PC-3 (cell line): ENCODE measurements at regions not wholly inside any gene's neighbourhood (a gene's known extent, or its start where the extent isn't known, plus 50 kb on each side); places are given as distances from the start of the nearest gene placed in this dataset.

Experiments used
- ATAC-seq: fragments of 200-7000 bp; cut with Tn5 transposase; 2 replicates; pipeline ENCODE4 v1.9.1; 2020; ENCODE audit warnings: mild to moderate bottlenecking, moderate library complexity
- BruUV-seq: library from RNA; stranded (reverse); fragments of 400-500 nt; replicated peaks from 2 replicates; lab custom pipeline; 2021; lab: Mats Ljungman, UMichigan
- CTCF ChIA-PET: fragments of 300-600 bp; sonication (Branson Sonifier 250); formaldehyde crosslinking; loops from one replicate; lab custom pipeline; 2022; ENCODE audit warnings: antibody characterized with exemption; lab: Charles Lee
- POLR2A ChIA-PET: fragments of 300-600 bp; sonication (Branson Sonifier 250); formaldehyde crosslinking; loops from one replicate; lab custom pipeline; 2022; ENCODE audit warnings: antibody characterized with exemption; ENCODE audit not compliant: unreplicated experiment; lab: Charles Lee
- DNase-seq: peaks from one replicate; pipeline ENCODE4 v3.0.0-alpha.2; 2015
- H2AFZ ChIP-seq: fragments of 300-600 bp; sonication (generic); 2 replicates; pipeline ENCODE4 v1.6.0; 2016; ENCODE audit warnings: antibody characterized with exemption, low read length
- H3F3A ChIP-seq: fragments of 300-600 bp; sonication (generic); one replicate; pipeline ENCODE4 v1.6.0; 2017; ENCODE audit warnings: antibody characterized with exemption, low read length, control low read depth, mild to moderate bottlenecking; ENCODE audit not compliant: unreplicated experiment
- H3K27ac ChIP-seq: fragments of 300-600 bp; sonication (generic); 2 replicates; pipeline ENCODE4 v1.5.1; 2016; ENCODE audit warnings: mild to moderate bottlenecking, low read length
- H3K27me3 ChIP-seq: fragments of 300-600 bp; sonication (generic); 2 replicates; pipeline ENCODE4 v1.6.1; 2016; ENCODE audit warnings: low read length, mixed read lengths
- H3K36me3 ChIP-seq: fragments of 300-600 bp; sonication (generic); 2 replicates; pipeline ENCODE4 v1.6.1; 2016; ENCODE audit warnings: low read depth, mixed run types, low read length, mixed read lengths
- H3K4me1 ChIP-seq: fragments of 300-600 bp; sonication (generic); 2 replicates; pipeline ENCODE4 v1.5.1; 2016; ENCODE audit warnings: low read length; ENCODE audit not compliant: insufficient read depth
- H3K4me2 ChIP-seq: fragments of 300-600 bp; sonication (generic); 2 replicates; pipeline ENCODE4 v1.6.0; 2016; ENCODE audit warnings: low read length
- H3K4me3 ChIP-seq: fragments of 300-600 bp; sonication (generic); 2 replicates; pipeline ENCODE4 v1.5.1; 2016; ENCODE audit warnings: mild to moderate bottlenecking, low read length, mixed read lengths
- H3K79me2 ChIP-seq: fragments of 300-600 bp; sonication (generic); 2 replicates; pipeline ENCODE4 v1.6.1; 2017; ENCODE audit warnings: low read length, mixed read lengths
- H3K9ac ChIP-seq: fragments of 300-600 bp; sonication (generic); 2 replicates; pipeline ENCODE4 v1.6.0; 2016; ENCODE audit warnings: mild to moderate bottlenecking, low read length
- H3K9me2 ChIP-seq: fragments of 300-600 bp; sonication (generic); replicated peaks from 2 replicates; pipeline ENCODE4 v1.6.1; 2016; ENCODE audit warnings: mixed run types, low read length, mixed read lengths
- H3K9me3 ChIP-seq: fragments of 300-600 bp; sonication (generic); 2 replicates; pipeline ENCODE4 v1.6.1; 2016; ENCODE audit warnings: low read length, mixed read lengths
- H4K20me1 ChIP-seq: fragments of 300-600 bp; sonication (generic); 2 replicates; pipeline ENCODE4 v1.6.1; 2016; ENCODE audit warnings: low read length, mixed read lengths
- EZH2 ChIP-seq: fragments of 300-600 bp; sonication (generic); IDR thresholded peaks from one replicate; pipeline ENCODE4 v1.6.1; 2017; ENCODE audit warnings: antibody characterized with exemption, mild to moderate bottlenecking, low read length; ENCODE audit not compliant: unreplicated experiment
- EZH2phosphoT487 ChIP-seq: fragments of 300-600 bp; sonication (generic); IDR thresholded peaks from 2 replicates; pipeline ENCODE4 v1.6.1; 2018; ENCODE audit warnings: mild to moderate bottlenecking, antibody characterized with exemption, low read length, borderline replicate concordance
- intact Hi-C: fragments of 100-400 bp; cut with micrococcal nuclease; formaldehyde crosslinking; loops from 2 replicates; pipeline ENCODE4 v1.9.0; 2023
- TF ChIP-seq, protein P1 (sequence below): fragments of 300-600 bp; sonication (generic); conservative IDR thresholded peaks from 2 replicates; pipeline ENCODE4 v1.5.1; 2017; ENCODE audit warnings: antibody characterized with exemption, low read depth, mild to moderate bottlenecking, low read length

DNA sequence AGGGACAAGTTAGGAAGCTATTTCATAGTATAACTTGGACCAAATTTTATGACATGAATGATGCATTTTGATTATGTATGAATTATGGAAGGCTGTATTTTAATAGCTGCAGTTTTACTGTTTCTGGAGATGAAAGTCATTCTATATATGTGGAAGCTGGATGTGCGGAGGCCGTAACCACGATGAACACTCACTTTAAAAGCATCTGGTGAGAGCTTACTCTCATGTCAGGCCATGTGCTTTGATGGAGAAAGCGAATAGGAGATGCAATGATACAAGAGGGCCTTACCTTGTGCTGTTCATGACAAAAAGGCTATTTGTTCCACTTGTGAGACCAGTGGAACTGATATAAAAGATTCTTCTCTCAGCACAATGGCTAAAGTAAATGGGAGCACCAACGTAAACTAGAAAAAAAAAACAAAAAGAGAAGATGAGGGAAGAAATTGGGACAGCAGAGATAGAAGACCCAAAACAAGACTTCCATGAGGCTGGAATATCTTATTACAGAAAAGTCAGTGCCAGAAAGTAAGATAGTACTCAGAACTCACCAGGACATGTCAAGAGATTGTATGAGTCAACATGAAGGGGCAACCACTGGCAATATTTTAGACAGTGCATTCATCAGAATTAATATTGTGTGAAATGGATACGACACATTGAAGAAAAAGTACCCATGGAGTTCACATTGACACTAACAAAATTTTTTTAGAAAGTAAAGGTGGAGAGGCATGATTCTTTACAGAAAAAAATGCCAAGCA is 63.3 kb upstream of the GAB1 start:
- no TSS peak for BruUV-seq
- DNase-seq (no peak), ATAC-seq (no peak)
- ChIA-PET CTCF (no interaction called here), POLR2A (no interaction called here)
- H3K4me1 ChIP-seq = peaks cover 11% of the 10 kb centered on the region
- no peaks in the 10 kb centered on the region for H3F3A ChIP-seq
- TF ChIP-seq EZH2phosphoT487 (no peak), EZH2 (no peak)
- TF ChIP-seq, protein P1, sequence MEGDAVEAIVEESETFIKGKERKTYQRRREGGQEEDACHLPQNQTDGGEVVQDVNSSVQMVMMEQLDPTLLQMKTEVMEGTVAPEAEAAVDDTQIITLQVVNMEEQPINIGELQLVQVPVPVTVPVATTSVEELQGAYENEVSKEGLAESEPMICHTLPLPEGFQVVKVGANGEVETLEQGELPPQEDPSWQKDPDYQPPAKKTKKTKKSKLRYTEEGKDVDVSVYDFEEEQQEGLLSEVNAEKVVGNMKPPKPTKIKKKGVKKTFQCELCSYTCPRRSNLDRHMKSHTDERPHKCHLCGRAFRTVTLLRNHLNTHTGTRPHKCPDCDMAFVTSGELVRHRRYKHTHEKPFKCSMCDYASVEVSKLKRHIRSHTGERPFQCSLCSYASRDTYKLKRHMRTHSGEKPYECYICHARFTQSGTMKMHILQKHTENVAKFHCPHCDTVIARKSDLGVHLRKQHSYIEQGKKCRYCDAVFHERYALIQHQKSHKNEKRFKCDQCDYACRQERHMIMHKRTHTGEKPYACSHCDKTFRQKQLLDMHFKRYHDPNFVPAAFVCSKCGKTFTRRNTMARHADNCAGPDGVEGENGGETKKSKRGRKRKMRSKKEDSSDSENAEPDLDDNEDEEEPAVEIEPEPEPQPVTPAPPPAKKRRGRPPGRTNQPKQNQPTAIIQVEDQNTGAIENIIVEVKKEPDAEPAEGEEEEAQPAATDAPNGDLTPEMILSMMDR = no peak
- H3K9me2 ChIP-seq = no peaks in the 10 kb centered on the region
- H3K4me2 ChIP-seq = no peak overlapping the region
- H3K27me3 ChIP-seq = no peaks in the 10 kb centered on the region
- H3K79me2 ChIP-seq = no peaks in the 10 kb centered on the region
- no peak overlapping the region for H3K4me3 ChIP-seq
- H2AFZ ChIP-seq = no peak overlapping the region
- H3K36me3 ChIP-seq = no peaks in the 10 kb centered on the region
- no peak overlapping the region for H3K27ac ChIP-seq
- intact Hi-C loops = no loop called here
- peaks cover 6% of the 10 kb centered on the region; the same call in 1 of the 2 replicates for H3K9me3 ChIP-seq
- no peaks in the 10 kb centered on the region for H4K20me1 ChIP-seq
- no peak overlapping the region for H3K9ac ChIP-seq

DNA sequence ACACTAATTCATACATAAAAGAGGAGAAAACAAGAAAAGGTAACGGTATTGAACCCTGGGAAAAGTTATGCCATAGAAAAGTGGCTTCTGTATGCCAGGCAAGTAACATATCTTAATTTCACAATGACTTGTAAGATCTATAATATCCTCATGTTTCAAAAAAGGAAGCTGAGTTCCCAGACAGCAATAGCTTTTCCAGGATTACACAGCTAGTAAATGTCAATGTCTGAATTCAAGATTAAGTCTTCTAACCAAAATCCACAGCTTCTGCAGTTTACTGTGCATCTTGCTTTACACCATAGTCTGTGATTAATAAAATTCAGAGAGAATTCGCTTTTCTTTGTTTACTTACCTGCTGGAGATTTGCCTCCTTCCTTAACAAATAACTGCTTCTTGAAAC is 55.8 kb upstream of the GAB1 start:
- H3K9me3 ChIP-seq = no peaks in the 10 kb centered on the region
- TF ChIP-seq EZH2phosphoT487 = no peak
- no peak for TF ChIP-seq EZH2
- TF ChIP-seq, protein P1 = no peak
- CTCF ChIA-PET = no interaction called here
- H3K4me3 ChIP-seq = no peak overlapping the region
- H3K36me3 ChIP-seq = no peaks in the 10 kb centered on the region
- H3K9me2 ChIP-seq = no peaks in the 10 kb centered on the region
- BruUV-seq = no TSS peak
- intact Hi-C loops = no loop called here
- no peaks in the 10 kb centered on the region for H3F3A ChIP-seq
- POLR2A ChIA-PET = no interaction called here
- H3K4me2 ChIP-seq = no peak overlapping the region
- H3K79me2 ChIP-seq = no peaks in the 10 kb centered on the region
- H4K20me1 ChIP-seq = no peaks in the 10 kb centered on the region
- no peaks in the 10 kb centered on the region for H3K4me1 ChIP-seq
- DNase-seq = no peak
- no peak overlapping the region for H3K27ac ChIP-seq
- H3K27me3 ChIP-seq = no peaks in the 10 kb centered on the region
- H3K9ac ChIP-seq = no peak overlapping the region
- no peak overlapping the region for H2AFZ ChIP-seq
- no peak for ATAC-seq

DNA sequence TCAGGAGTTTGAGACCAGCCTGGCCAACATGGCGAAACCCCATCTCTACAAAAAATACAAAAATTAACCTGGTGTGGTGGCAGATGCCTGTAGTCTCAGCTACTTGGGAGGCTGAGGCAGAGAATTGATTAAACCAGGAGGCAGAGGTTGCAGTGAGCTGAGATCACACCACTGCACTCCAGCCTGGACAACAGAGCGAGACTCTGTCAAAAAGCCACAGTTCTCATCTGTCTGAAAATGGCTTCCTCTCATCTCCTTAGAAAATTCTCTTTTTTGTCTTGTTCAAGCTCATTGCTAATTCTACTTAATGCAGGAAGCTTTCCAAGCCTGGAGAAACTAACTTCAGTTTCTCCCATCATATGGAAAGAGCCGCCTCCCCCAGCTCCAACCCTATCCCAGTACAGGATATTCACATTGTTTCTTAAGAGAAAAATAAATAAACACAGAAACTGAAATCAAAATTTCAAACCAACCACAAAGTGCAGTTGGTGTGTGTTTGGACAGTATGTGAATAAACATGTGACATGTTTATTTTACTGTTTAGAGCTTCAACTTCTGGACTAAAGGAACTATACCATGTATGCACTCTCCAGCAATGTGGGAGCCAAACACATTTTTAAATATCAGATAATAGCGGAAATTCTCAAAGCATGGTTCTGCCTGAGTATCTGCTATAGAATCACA is 55.0 kb upstream of the GAB1 start:
- BruUV-seq = no TSS peak
- Histone ChIP-seq H3K9ac (no peak overlapping the region), H3F3A (no peaks in the 10 kb centered on the region), H3K4me3 (no peak overlapping the region), H3K4me2 (no peak overlapping the region), H3K79me2 (no peaks in the 10 kb centered on the region), H3K9me3 (no peaks in the 10 kb centered on the region), H2AFZ (no peak overlapping the region), H3K36me3 (no peaks in the 10 kb centered on the region), H3K9me2 (no peaks in the 10 kb centered on the region), H4K20me1 (no peaks in the 10 kb centered on the region), H3K4me1 (no peaks in the 10 kb centered on the region), H3K27ac (no peak overlapping the region), H3K27me3 (no peaks in the 10 kb centered on the region)
- ChIA-PET CTCF (no interaction called here), POLR2A (no interaction called here)
- TF ChIP-seq, protein P1 = no peak
- no peak for ATAC-seq
- intact Hi-C loops = no loop called here
- no peak for DNase-seq
